GM12878 (cell line): ENCODE measurements at regions not wholly inside any gene's neighbourhood (a gene's known extent, or its start where the extent isn't known, plus 50 kb on each side); places are given as distances from the start of the nearest gene placed in this dataset.

Source experiments
- ATAC-seq: fragments of 200-7000 bp; cut with Tn5 transposase; 3 replicates; pipeline ENCODE4 v1.9.1; 2020; ENCODE audit warnings: mild to moderate bottlenecking, moderate library complexity
- BruUV-seq: library from RNA; stranded (reverse); fragments of 400-500 nt; replicated peaks from 2 replicates; lab custom pipeline; 2021; lab: Mats Ljungman, UMichigan
- CTCF ChIA-PET: fragments of 300-600 bp; sonication (Branson Sonifier 250); formaldehyde crosslinking; extraction: SDS; loops from one replicate; lab custom pipeline; 2021; ENCODE audit warnings: inconsistent platforms; lab: Yijun Ruan, JAX
- POLR2A ChIA-PET: fragments of 350-600 bp; formaldehyde crosslinking; extraction: SDS; loops from one replicate; lab custom pipeline; 2021; ENCODE audit warnings: inconsistent platforms; lab: Charles Lee
- RAD21 ChIA-PET: fragments of 300-600 bp; sonication (Branson Sonifier 250); formaldehyde crosslinking; loops from one replicate; lab custom pipeline; 2023; ENCODE audit warnings: antibody characterized with exemption; ENCODE audit not compliant: unreplicated experiment; lab: Charles Lee
- SMC1A ChIA-PET: fragments of 300-600 bp; sonication (Branson Sonifier 250); formaldehyde crosslinking; loops from one replicate; lab custom pipeline; 2023; ENCODE audit not compliant: unreplicated experiment, uncharacterized antibody; lab: Charles Lee
- DNase-seq: peaks from one replicate; pipeline ENCODE4 v3.0.0-alpha.2; 2011; ENCODE audit warnings: low read depth, low spot score
- FAIRE-seq: peaks from 3 replicates; lab custom pipeline; 2011; peaks lifted over from hg19 to GRCh38; lab: Jason Lieb, UNC
- H2AFZ ChIP-seq: 2 replicates; pipeline ENCODE4 v1.6.0; 2011; ENCODE audit warnings: low read depth, low read length, control low read depth; ENCODE audit not compliant: control insufficient read depth
- H3K27ac ChIP-seq: 2 replicates; pipeline ENCODE4 v1.5.1; 2011; ENCODE audit warnings: control low read depth; ENCODE audit not compliant: control insufficient read depth, insufficient read depth
- H3K27me3 ChIP-seq, 2 experiments: replicated peaks in 1 of 2; 2 replicates each; pipeline versions ENCODE4 v1.6.0 to v1.6.1; 2011; ENCODE audit warnings: low read length in 1 of 2; ENCODE audit not compliant: control insufficient read depth in 2 of 2, insufficient read depth in 2 of 2
- H3K36me3 ChIP-seq, 2 experiments: 2 replicates each; pipeline ENCODE4 v1.5.1; 2011; ENCODE audit warnings: low read length in 1 of 2; ENCODE audit not compliant: control insufficient read depth in 2 of 2, insufficient read depth in 2 of 2
- H3K4me1 ChIP-seq: 2 replicates; pipeline ENCODE4 v1.6.1; 2011; ENCODE audit warnings: mild to moderate bottlenecking, low read length, moderate library complexity, mixed read lengths; ENCODE audit not compliant: control insufficient read depth, insufficient read depth
- H3K4me2 ChIP-seq: 2 replicates; pipeline ENCODE4 v1.6.0; 2011; ENCODE audit warnings: control low read depth; ENCODE audit not compliant: control insufficient read depth, insufficient read depth
- H3K4me3 ChIP-seq: fragments of 200-600 bp; sonication (generic); 2 replicates; pipeline ENCODE4 v1.5.1; 2016
- H3K79me2 ChIP-seq: 2 replicates; pipeline ENCODE4 v1.6.0; 2011; ENCODE audit warnings: low read length; ENCODE audit not compliant: control insufficient read depth, insufficient read depth
- H3K9ac ChIP-seq: 2 replicates; pipeline ENCODE4 v1.8.0; 2011; ENCODE audit warnings: low read length, control low read depth, mixed read lengths; ENCODE audit not compliant: control insufficient read depth, insufficient read depth
- H3K9me3 ChIP-seq: replicated peaks from 3 replicates; pipeline ENCODE4 v1.5.1; 2011; ENCODE audit warnings: mild to moderate bottlenecking, low read length; ENCODE audit not compliant: control insufficient read depth, insufficient read depth
- H4K20me1 ChIP-seq: 2 replicates; pipeline ENCODE4 v1.6.0; 2011; ENCODE audit not compliant: control insufficient read depth, insufficient read depth
- CHD4 ChIP-seq: fragments of 200-600 bp; sonication (generic); IDR thresholded peaks from 2 replicates; pipeline ENCODE4 v1.6.1; 2016; ENCODE audit warnings: mild to moderate bottlenecking
- EGR1 ChIP-seq, 2 experiments: IDR thresholded peaks; 1 replicate in 1 of 2; 2 replicates in 1 of 2; pipeline ENCODE4 v1.6.1; 2011 to 2012; ENCODE audit warnings: low read depth in 2 of 2, low read length in 2 of 2, borderline replicate concordance in 1 of 2, mild to moderate bottlenecking in 1 of 2, moderate library complexity in 1 of 2
- ETV6 ChIP-seq, 2 experiments: fragments of 450-650 bp in 1 of 2; IDR thresholded peaks in 1 of 2; conservative IDR thresholded peaks in 1 of 2; 2 replicates each; pipeline ENCODE4 v1.6.1; 2014; ENCODE audit warnings: antibody characterized with exemption in 1 of 2, borderline replicate concordance in 1 of 2, low read depth in 1 of 2, mild to moderate bottlenecking in 1 of 2, moderate library complexity in 1 of 2
- EZH2 ChIP-seq: IDR thresholded peaks from 2 replicates; pipeline ENCODE4 v1.6.1; 2012; ENCODE audit warnings: low read depth, mild to moderate bottlenecking, control low read depth, inconsistent platforms, low read length, borderline replicate concordance; ENCODE audit not compliant: control insufficient read depth
- FOS ChIP-seq: IDR thresholded peaks from 3 replicates; pipeline ENCODE4 v1.6.1; 2011; ENCODE audit warnings: borderline replicate concordance; ENCODE audit not compliant: insufficient read length; ENCODE audit errors: extremely low read depth
- HDAC2 ChIP-seq: fragments of 200-600 bp; sonication (generic); IDR thresholded peaks from 2 replicates; pipeline ENCODE4 v1.6.1; 2017
- KAT2A ChIP-seq: conservative IDR thresholded peaks from 2 replicates; pipeline ENCODE4 v1.6.1; 2011; ENCODE audit warnings: low read depth, low read length; ENCODE audit not compliant: control insufficient read depth
- MYB ChIP-seq: fragments of 150-350 bp; IDR thresholded peaks from 2 replicates; pipeline ENCODE4 v1.6.1; 2014; ENCODE audit warnings: mild to moderate bottlenecking, low read depth, low read length, borderline replicate concordance
- NBN ChIP-seq: fragments of 450-650 bp; IDR thresholded peaks from 2 replicates; pipeline ENCODE4 v1.6.1; 2016
- PAX5 ChIP-seq: IDR thresholded peaks from 2 replicates; pipeline ENCODE4 v1.6.1; 2011; ENCODE audit warnings: low read depth, low read length, borderline replicate concordance
- RAD51 ChIP-seq: fragments of 450-650 bp; IDR thresholded peaks from 2 replicates; pipeline ENCODE4 v1.6.1; 2016; ENCODE audit warnings: moderate library complexity, mild to moderate bottlenecking, inconsistent platforms
- SP1 ChIP-seq: IDR thresholded peaks from one replicate; pipeline ENCODE4 v1.6.1; 2011; ENCODE audit warnings: low read depth, low read length
- STAT3 ChIP-seq: IDR thresholded peaks from 2 replicates; pipeline ENCODE4 v1.6.1; 2011; ENCODE audit warnings: low read depth, low read length, improper control_type of control experiment
- YBX1 ChIP-seq: fragments of 450-650 bp; IDR thresholded peaks from 2 replicates; pipeline ENCODE4 v1.6.1; 2016; ENCODE audit warnings: antibody characterized with exemption
- WGBS: methylation state at CpG from one replicate; pipeline ENCODE4 v1.1.6; 2016; ENCODE audit warnings: low lambda C conversion rate; ENCODE audit not compliant: insufficient replicate concordance, insufficient coverage; ENCODE audit errors: missing lambda C conversion rate; 5-methylcytosine and 5-hydroxymethylcytosine counted together
- in situ Hi-C: fragments of 300-500 bp; cut with MboI; formaldehyde crosslinking; loops from 9 replicates; pipeline ENCODE4 v1.14.3; 2018; ENCODE audit warnings: mixed read lengths
- intact Hi-C: fragments of 100-400 bp; cut with micrococcal nuclease; formaldehyde crosslinking; loops from one replicate; pipeline ENCODE4 v1.14.2; 2022; ENCODE audit not compliant: unreplicated experiment
- TF ChIP-seq, protein P1 (sequence below): IDR thresholded peaks from 2 replicates; pipeline ENCODE4 v1.6.1; 2011; ENCODE audit warnings: mild to moderate bottlenecking, low read depth, low read length, moderate library complexity; ENCODE audit not compliant: insufficient replicate concordance
- TF ChIP-seq, protein P2 (sequence below): fragments of 450-650 bp; IDR thresholded peaks from 2 replicates; pipeline ENCODE4 v1.6.1; 2018; ENCODE audit warnings: mild to moderate bottlenecking, low read depth, moderate library complexity; ENCODE audit not compliant: partially characterized antibody

DNA sequence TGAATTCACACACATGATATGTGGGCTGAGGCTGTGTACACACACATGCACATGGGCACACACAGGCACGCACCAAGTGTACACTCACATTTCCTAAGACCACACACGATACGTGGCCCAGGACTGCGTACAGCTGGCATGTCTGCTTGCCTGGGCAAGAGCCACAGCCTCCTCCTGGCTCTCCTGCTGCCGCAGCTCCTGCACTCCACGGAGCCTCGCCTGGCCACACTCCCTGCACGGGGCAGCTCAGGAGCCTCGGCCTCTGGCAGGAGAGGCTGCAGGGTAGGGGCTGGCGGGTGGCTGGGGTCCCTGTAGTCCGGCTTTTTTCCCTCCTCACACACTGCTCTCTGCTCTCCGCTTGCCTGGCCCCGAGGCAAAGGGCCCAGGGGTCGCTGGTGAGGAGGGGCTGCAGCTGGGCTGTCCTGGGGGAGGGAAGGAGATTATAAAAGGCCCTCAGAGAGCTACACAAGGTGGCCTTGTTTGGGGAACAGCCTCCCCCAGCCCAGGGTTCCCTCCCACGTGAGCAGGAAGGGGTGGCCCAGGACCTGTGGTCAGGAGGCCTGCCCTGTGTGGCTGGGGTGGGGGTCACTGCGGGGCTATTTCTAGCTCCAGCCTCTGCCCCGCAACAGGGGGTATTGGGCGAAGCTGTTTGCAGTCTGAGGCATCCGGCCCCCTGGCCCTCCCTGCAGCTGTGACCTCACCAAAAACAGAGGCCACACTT lies 89.0 kb upstream of the SFSWAP start:
- 43% methylated on average over 19 of the region's 19 CpGs for WGBS
- no peak for FAIRE-seq

More for the DNA sequence above, 89.0 kb upstream of the SFSWAP start:
- RAD21 ChIA-PET: no interaction called here
- no peaks in the 10 kb centered on the region; the same call in 2 of the 3 replicates for H3K9me3 ChIP-seq
- in situ Hi-C loops: no loop called here
- H2AFZ ChIP-seq: no peak overlapping the region
- BruUV-seq: no TSS peak
- H3K27ac ChIP-seq: no peak overlapping the region
- no peaks in the 10 kb centered on the region for H3K79me2 ChIP-seq
- CTCF ChIA-PET: no interaction called here
- DNase-seq: no peak
- no peaks in the 10 kb centered on the region for H3K36me3 ChIP-seq
- H3K9ac ChIP-seq: no peak overlapping the region
- TF ChIP-seq STAT3 (no peak), FOS (no peak), NBN (no peak), EGR1 (IDR thresholded peaks at IDR 0.05; ENCODE audit: borderline replicate concordance in 1 of 2, low read depth in 2 of 2, low read length in 2 of 2) (no peak), RAD51 (no peak), MYB (no peak), KAT2A (no peak), ETV6 (conservative IDR thresholded peaks at IDR 0.05 in 1 of 2, IDR thresholded peaks at IDR 0.05 in 1 of 2; ENCODE audit: borderline replicate concordance in 1 of 2, low read depth in 1 of 2) (no peak), PAX5 (no peak), YBX1 (no peak), HDAC2 (no peak), EZH2 (no peak), CHD4 (no peak), SP1 (no peak)
- TF ChIP-seq, protein P1, sequence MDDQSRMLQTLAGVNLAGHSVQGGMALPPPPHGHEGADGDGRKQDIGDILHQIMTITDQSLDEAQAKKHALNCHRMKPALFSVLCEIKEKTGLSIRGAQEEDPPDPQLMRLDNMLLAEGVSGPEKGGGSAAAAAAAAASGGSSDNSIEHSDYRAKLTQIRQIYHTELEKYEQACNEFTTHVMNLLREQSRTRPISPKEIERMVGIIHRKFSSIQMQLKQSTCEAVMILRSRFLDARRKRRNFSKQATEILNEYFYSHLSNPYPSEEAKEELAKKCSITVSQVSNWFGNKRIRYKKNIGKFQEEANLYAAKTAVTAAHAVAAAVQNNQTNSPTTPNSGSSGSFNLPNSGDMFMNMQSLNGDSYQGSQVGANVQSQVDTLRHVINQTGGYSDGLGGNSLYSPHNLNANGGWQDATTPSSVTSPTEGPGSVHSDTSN: no peak
- TF ChIP-seq, protein P2, sequence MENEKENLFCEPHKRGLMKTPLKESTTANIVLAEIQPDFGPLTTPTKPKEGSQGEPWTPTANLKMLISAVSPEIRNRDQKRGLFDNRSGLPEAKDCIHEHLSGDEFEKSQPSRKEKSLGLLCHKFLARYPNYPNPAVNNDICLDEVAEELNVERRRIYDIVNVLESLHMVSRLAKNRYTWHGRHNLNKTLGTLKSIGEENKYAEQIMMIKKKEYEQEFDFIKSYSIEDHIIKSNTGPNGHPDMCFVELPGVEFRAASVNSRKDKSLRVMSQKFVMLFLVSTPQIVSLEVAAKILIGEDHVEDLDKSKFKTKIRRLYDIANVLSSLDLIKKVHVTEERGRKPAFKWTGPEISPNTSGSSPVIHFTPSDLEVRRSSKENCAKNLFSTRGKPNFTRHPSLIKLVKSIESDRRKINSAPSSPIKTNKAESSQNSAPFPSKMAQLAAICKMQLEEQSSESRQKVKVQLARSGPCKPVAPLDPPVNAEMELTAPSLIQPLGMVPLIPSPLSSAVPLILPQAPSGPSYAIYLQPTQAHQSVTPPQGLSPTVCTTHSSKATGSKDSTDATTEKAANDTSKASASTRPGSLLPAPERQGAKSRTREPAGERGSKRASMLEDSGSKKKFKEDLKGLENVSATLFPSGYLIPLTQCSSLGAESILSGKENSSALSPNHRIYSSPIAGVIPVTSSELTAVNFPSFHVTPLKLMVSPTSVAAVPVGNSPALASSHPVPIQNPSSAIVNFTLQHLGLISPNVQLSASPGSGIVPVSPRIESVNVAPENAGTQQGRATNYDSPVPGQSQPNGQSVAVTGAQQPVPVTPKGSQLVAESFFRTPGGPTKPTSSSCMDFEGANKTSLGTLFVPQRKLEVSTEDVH: no peak
- intact Hi-C loops: no loop called here
- no peaks in the 10 kb centered on the region for H3K4me1 ChIP-seq
- POLR2A ChIA-PET: no interaction called here
- H4K20me1 ChIP-seq: no peaks in the 10 kb centered on the region
- H3K4me2 ChIP-seq: no peak overlapping the region
- SMC1A ChIA-PET: no interaction called here
- peaks cover 0 to 3% of the 10 kb centered on the region in 2 experiments; a peak in 3 of 4 replicates for H3K27me3 ChIP-seq
- no peak overlapping the region for H3K4me3 ChIP-seq
- peak; percentile 28; the same call in 1 of the 3 replicates for ATAC-seq
